HepG2 (cell line): ENCODE measurements at regions not wholly inside any gene's neighbourhood (a gene's known extent, or its start where the extent isn't known, plus 50 kb on each side); places are given as distances from the start of the nearest gene placed in this dataset.

Source experiments
- AGO2 ChIP-seq: fragments of 200-400 bp; formaldehyde crosslinking; optimal IDR thresholded peaks from 2 replicates; pipeline ENCODE3; 2017; ENCODE audit warnings: mild to moderate bottlenecking, low read depth, low read length, moderate library complexity
- HMG20B ChIP-seq: conservative IDR thresholded peaks from 2 replicates; pipeline ENCODE4 v1.6.1; 2016; ENCODE audit warnings: missing genetic modification reagents, missing compliant biosample characterization
- KMT2A ChIP-seq: sonication (generic); formaldehyde crosslinking; IDR thresholded peaks from 2 replicates; pipeline ENCODE4 v1.4.0; 2020; ENCODE audit warnings: missing genetic modification reagents
- MAFG ChIP-seq: sonication (generic); formaldehyde crosslinking; IDR thresholded peaks from 2 replicates; pipeline ENCODE4 v1.5.1; 2020; ENCODE audit warnings: mild to moderate bottlenecking, missing genetic modification reagents
- NFE2L1 ChIP-seq: sonication (generic); formaldehyde crosslinking; IDR thresholded peaks from 2 replicates; pipeline ENCODE4 v1.4.0; 2020; ENCODE audit warnings: missing genetic modification reagents, mild to moderate bottlenecking, borderline replicate concordance
- NFIC ChIP-seq: IDR thresholded peaks from 2 replicates; pipeline ENCODE4 v1.6.1; 2012; ENCODE audit warnings: mild to moderate bottlenecking, low read length, inconsistent platforms
- RNF2 ChIP-seq: fragments of 450-650 bp; conservative IDR thresholded peaks from 2 replicates; pipeline ENCODE4 v1.6.1; 2016; ENCODE audit warnings: low read depth
- SNRNP70 ChIP-seq: fragments of 200-400 bp; formaldehyde crosslinking; IDR thresholded peaks from 2 replicates; pipeline ENCODE4 v1.6.1; 2017; ENCODE audit warnings: mild to moderate bottlenecking, low read depth, low read length, moderate library complexity
- SSRP1 ChIP-seq: IDR thresholded peaks from 2 replicates; pipeline ENCODE4 v1.6.1; 2016; ENCODE audit warnings: control low read depth
- TBL1XR1 ChIP-seq: fragments of 150-350 bp; IDR thresholded peaks from 2 replicates; pipeline ENCODE4 v1.6.1; 2014; ENCODE audit warnings: borderline replicate concordance, low read length; ENCODE audit not compliant: partially characterized antibody
- TBX3 ChIP-seq: fragments of 450-650 bp; IDR thresholded peaks from 2 replicates; pipeline ENCODE4 v1.6.1; 2017; ENCODE audit warnings: antibody characterized with exemption, mild to moderate bottlenecking, inconsistent platforms, borderline replicate concordance
- XBP1 ChIP-seq: sonication (generic); formaldehyde crosslinking; IDR thresholded peaks from 2 replicates; pipeline ENCODE4 v1.5.0; 2020; ENCODE audit warnings: missing genetic modification reagents
- ZEB1 ChIP-seq: IDR thresholded peaks from 2 replicates; pipeline ENCODE4 v1.6.1; 2012; ENCODE audit warnings: mild to moderate bottlenecking, low read depth, inconsistent platforms; ENCODE audit not compliant: insufficient replicate concordance
- ZNF3 ChIP-seq: IDR thresholded peaks from 2 replicates; pipeline ENCODE4 v1.7.0; 2017; ENCODE audit warnings: inconsistent platforms
- ZNF720 ChIP-seq: sonication (generic); formaldehyde crosslinking; IDR thresholded peaks from 2 replicates; pipeline ENCODE4 v1.4.0; 2020; ENCODE audit warnings: missing genetic modification reagents
- TF ChIP-seq, protein P1 (sequence below): sonication (generic); formaldehyde crosslinking; IDR thresholded peaks from 2 replicates; pipeline ENCODE4 v1.4.0; 2020; ENCODE audit warnings: missing genetic modification reagents, mild to moderate bottlenecking, borderline replicate concordance
- TF ChIP-seq, protein P2 (sequence below), 2 experiments: sonication (generic) in 1 of 2; formaldehyde crosslinking in 1 of 2; IDR thresholded peaks; 2 replicates each; pipeline versions ENCODE4 v1.4.0 to v1.6.1; 2016 to 2020; ENCODE audit warnings: borderline replicate concordance in 1 of 2, low read depth in 1 of 2, mild to moderate bottlenecking in 1 of 2, missing genetic modification reagents in 1 of 2
- TF ChIP-seq, protein P3 (sequence below): sonication (generic); formaldehyde crosslinking; IDR thresholded peaks from 2 replicates; pipeline ENCODE4 v1.4.0; 2020; ENCODE audit warnings: missing genetic modification reagents, borderline replicate concordance

DNA sequence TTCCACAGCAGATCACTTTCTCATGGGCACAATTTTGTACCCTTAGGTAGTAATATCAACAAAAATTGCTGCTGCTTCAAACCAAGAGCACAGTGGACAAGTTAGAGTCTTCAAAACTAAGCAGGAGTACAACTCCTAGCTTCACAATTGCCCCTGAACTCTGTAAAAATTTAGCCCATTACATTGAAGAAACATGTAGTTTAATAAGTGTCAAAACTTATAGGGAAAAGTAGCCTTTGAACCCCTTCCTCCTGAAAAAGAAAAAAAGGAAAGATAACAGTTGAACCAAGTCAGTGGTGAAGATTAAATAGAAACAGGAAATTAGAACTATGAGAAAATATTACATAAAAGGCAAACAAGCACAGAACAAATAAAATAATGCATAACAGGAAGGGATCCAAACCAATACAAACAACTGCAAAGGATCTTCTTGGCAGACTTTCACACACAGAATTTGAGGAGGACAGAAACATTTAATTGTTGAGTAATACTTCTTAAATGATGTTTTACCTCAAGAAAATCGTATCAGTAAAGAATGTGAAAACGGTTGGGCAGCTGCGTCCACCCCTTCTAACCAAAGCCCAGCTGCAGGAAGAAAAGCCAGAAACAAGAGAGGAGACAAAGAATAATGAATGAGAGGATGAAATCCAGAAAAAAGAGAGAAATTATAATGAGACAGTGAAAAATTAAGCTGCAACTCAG, 636.0 kb downstream of the NR2F1-AS1 start (continued):
- TF ChIP-seq NFIC (peak; percentile 99), TBL1XR1 (no peak), HMG20B (no peak), ZNF720 (CRISPR knock-in tag) (no peak), ZEB1 (peak; percentile 34), SSRP1 (CRISPR knock-in tag) (no peak), RNF2 (no peak), AGO2 (no peak), ZNF3 (CRISPR knock-in tag) (no peak), NFE2L1 (no peak), SNRNP70 (no peak), KMT2A (CRISPR knock-in tag) (no peak), XBP1 (CRISPR knock-in tag) (no peak), TBX3 (no peak), MAFG (no peak)
- TF ChIP-seq, protein P1, sequence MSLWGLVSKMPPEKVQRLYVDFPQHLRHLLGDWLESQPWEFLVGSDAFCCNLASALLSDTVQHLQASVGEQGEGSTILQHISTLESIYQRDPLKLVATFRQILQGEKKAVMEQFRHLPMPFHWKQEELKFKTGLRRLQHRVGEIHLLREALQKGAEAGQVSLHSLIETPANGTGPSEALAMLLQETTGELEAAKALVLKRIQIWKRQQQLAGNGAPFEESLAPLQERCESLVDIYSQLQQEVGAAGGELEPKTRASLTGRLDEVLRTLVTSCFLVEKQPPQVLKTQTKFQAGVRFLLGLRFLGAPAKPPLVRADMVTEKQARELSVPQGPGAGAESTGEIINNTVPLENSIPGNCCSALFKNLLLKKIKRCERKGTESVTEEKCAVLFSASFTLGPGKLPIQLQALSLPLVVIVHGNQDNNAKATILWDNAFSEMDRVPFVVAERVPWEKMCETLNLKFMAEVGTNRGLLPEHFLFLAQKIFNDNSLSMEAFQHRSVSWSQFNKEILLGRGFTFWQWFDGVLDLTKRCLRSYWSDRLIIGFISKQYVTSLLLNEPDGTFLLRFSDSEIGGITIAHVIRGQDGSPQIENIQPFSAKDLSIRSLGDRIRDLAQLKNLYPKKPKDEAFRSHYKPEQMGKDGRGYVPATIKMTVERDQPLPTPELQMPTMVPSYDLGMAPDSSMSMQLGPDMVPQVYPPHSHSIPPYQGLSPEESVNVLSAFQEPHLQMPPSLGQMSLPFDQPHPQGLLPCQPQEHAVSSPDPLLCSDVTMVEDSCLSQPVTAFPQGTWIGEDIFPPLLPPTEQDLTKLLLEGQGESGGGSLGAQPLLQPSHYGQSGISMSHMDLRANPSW, result no peak
- TF ChIP-seq, protein P2, sequence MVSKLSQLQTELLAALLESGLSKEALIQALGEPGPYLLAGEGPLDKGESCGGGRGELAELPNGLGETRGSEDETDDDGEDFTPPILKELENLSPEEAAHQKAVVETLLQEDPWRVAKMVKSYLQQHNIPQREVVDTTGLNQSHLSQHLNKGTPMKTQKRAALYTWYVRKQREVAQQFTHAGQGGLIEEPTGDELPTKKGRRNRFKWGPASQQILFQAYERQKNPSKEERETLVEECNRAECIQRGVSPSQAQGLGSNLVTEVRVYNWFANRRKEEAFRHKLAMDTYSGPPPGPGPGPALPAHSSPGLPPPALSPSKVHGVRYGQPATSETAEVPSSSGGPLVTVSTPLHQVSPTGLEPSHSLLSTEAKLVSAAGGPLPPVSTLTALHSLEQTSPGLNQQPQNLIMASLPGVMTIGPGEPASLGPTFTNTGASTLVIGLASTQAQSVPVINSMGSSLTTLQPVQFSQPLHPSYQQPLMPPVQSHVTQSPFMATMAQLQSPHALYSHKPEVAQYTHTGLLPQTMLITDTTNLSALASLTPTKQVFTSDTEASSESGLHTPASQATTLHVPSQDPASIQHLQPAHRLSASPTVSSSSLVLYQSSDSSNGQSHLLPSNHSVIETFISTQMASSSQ (IDR thresholded peaks at IDR 0.05; ENCODE audit: low read depth), result peak; percentile 91
- TF ChIP-seq, protein P2 (CRISPR knock-in tag; IDR thresholded peaks at IDR 0.05; ENCODE audit: borderline replicate concordance), result peak; percentile 83; the same call in 1 of the 2 replicates
- TF ChIP-seq, protein P3, sequence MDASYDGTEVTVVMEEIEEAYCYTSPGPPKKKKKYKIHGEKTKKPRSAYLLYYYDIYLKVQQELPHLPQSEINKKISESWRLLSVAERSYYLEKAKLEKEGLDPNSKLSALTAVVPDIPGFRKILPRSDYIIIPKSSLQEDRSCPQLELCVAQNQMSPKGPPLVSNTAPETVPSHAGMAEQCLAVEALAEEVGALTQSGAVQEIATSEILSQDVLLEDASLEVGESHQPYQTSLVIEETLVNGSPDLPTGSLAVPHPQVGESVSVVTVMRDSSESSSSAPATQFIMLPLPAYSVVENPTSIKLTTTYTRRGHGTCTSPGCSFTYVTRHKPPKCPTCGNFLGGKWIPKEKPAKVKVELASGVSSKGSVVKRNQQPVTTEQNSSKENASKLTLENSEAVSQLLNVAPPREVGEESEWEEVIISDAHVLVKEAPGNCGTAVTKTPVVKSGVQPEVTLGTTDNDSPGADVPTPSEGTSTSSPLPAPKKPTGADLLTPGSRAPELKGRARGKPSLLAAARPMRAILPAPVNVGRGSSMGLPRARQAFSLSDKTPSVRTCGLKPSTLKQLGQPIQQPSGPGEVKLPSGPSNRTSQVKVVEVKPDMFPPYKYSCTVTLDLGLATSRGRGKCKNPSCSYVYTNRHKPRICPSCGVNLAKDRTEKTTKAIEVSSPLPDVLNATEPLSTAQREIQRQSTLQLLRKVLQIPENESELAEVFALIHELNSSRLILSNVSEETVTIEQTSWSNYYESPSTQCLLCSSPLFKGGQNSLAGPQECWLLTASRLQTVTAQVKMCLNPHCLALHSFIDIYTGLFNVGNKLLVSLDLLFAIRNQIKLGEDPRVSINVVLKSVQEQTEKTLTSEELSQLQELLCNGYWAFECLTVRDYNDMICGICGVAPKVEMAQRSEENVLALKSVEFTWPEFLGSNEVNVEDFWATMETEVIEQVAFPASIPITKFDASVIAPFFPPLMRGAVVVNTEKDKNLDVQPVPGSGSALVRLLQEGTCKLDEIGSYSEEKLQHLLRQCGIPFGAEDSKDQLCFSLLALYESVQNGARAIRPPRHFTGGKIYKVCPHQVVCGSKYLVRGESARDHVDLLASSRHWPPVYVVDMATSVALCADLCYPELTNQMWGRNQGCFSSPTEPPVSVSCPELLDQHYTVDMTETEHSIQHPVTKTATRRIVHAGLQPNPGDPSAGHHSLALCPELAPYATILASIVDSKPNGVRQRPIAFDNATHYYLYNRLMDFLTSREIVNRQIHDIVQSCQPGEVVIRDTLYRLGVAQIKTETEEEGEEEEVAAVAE (CRISPR knock-in tag), result no peak
